BJ (cell line): ENCODE measurements at regions not wholly inside any gene's neighbourhood (a gene's known extent, or its start where the extent isn't known, plus 50 kb on each side); places are given as distances from the start of the nearest gene placed in this dataset.

Experiments used
- CTCF ChIA-PET: fragments of 350-600 bp; formaldehyde crosslinking; extraction: SDS; loops from one replicate; lab custom pipeline; 2021; ENCODE audit warnings: antibody characterized with exemption, inconsistent platforms; lab: Yijun Ruan, JAX
- POLR2A ChIA-PET: fragments of 300-600 bp; sonication (Branson Sonifier 250); formaldehyde crosslinking; extraction: SDS; loops from one replicate; lab custom pipeline; 2021; ENCODE audit warnings: antibody characterized with exemption; lab: Charles Lee
- DNase-seq: peaks from one replicate; pipeline ENCODE4 v3.0.0-alpha.2; 2011; ENCODE audit warnings: low read depth
- H3K27me3 ChIP-seq: 2 replicates; pipeline ENCODE4 v1.6.0; 2011; ENCODE audit warnings: low read length; ENCODE audit not compliant: control insufficient read depth, insufficient read depth
- H3K36me3 ChIP-seq: 2 replicates; pipeline ENCODE4 v1.5.1; 2011; ENCODE audit warnings: low read length; ENCODE audit not compliant: control insufficient read depth, insufficient read depth
- H3K4me3 ChIP-seq: 2 replicates; pipeline ENCODE4 v1.5.1; 2011; ENCODE audit warnings: low read depth, mild to moderate bottlenecking, control low read depth, low read length
- TF ChIP-seq, protein P1 (sequence below): IDR thresholded peaks from 2 replicates; pipeline ENCODE4 v1.5.1; 2011; ENCODE audit warnings: low read depth, mild to moderate bottlenecking, control low read depth, inconsistent platforms, low read length, moderate library complexity; ENCODE audit not compliant: insufficient read depth

DNA sequence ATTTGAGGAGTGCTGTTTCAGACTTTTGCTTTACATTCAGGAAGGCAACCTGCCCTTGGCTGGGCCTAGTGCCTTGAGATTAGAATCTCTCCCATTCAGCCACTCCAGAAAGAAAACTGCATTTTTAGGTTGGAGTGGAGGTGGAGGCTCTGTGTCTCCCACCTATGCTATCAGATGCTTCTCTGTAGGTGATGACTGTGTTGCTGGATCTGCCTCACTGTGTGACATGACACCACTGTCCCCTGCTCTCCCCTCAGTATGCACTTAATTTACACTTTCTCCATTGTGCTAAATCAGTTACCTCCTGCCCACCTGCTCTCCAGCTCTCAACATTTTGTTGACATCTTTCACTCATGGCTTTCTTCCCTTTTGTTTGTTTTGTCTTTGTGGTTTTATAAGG, 265.8 kb downstream of the TENT4A start:
- DNase-seq, result no peak
- ChIA-PET CTCF (no interaction called here), POLR2A (no interaction called here)
- TF ChIP-seq, protein P1, sequence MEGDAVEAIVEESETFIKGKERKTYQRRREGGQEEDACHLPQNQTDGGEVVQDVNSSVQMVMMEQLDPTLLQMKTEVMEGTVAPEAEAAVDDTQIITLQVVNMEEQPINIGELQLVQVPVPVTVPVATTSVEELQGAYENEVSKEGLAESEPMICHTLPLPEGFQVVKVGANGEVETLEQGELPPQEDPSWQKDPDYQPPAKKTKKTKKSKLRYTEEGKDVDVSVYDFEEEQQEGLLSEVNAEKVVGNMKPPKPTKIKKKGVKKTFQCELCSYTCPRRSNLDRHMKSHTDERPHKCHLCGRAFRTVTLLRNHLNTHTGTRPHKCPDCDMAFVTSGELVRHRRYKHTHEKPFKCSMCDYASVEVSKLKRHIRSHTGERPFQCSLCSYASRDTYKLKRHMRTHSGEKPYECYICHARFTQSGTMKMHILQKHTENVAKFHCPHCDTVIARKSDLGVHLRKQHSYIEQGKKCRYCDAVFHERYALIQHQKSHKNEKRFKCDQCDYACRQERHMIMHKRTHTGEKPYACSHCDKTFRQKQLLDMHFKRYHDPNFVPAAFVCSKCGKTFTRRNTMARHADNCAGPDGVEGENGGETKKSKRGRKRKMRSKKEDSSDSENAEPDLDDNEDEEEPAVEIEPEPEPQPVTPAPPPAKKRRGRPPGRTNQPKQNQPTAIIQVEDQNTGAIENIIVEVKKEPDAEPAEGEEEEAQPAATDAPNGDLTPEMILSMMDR, result no peak
- Histone ChIP-seq H3K36me3 (no peaks in the 10 kb centered on the region), H3K27me3 (no peaks in the 10 kb centered on the region), H3K4me3 (no peak overlapping the region)

DNA sequence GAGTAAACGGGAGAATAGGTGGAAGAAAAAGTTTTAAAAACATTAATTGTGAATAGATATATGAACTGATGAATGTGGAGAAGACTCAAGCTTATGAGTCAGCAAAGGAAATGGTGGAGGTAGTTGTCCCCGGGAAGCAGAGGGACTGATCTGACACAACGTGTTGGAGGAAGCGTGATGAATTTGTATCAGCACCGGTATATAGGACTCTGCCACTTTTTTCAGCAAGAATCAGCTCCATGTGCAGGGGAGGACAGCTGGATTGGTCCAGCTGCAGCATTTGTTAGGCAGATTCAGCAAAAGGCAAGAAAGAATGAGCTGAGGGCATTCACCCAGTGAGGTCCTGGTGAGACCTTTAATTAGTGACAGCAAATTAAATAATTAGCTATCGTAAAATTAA, 276.0 kb downstream of the TENT4A start:
- no peak for DNase-seq
- POLR2A ChIA-PET, result no interaction called here
- H3K27me3 ChIP-seq, result no peaks in the 10 kb centered on the region
- no peak overlapping the region for H3K4me3 ChIP-seq
- CTCF ChIA-PET, result no interaction called here
- TF ChIP-seq, protein P1, result no peak
- no peaks in the 10 kb centered on the region for H3K36me3 ChIP-seq

DNA sequence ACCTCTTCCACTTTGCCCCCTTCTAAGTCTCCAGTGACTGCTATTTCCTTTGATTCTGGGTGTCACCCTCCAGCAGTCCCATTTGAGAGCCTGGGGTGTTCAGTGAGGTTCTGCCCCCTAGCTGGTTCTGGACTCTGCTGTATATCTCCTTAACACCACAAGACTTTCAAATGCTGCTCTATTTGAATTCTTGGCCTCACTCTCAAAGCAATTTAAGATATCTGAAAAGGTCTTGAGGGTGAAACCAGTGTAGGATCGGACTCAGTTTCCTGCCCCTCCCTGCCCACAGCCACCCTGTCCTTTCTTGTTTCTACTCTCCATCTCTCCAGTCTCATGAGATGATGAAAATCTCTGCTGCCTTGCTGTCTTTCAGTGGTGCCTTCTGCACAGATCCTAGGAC, 280.9 kb downstream of the TENT4A start:
- Histone ChIP-seq H3K27me3 (no peaks in the 10 kb centered on the region), H3K4me3 (no peak overlapping the region), H3K36me3 (no peaks in the 10 kb centered on the region)
- ChIA-PET POLR2A (no interaction called here), CTCF (no interaction called here)
- TF ChIP-seq, protein P1, result no peak
- DNase-seq, result no peak

DNA sequence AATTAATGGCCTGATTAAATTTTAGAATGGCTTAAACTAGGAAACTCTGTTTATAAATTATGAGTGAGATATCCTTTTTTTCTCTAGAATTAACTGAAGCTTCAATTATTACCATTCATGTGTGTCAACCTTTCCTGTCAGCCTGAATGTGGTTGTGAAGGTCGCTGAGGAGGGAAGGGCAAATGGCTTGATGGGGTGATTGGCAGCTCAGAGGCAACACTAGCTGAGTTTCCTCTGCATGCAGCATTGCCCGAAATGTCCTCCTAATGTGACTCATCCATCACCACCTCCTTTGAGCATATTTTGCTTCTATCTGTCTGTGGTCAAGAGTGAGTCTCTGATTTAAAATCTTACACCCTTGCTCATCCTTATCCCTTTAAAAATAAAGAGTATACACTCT, 281.9 kb downstream of the TENT4A start:
- H3K27me3 ChIP-seq, result no peaks in the 10 kb centered on the region
- no peak for DNase-seq
- H3K36me3 ChIP-seq, result no peaks in the 10 kb centered on the region
- TF ChIP-seq, protein P1, result no peak
- H3K4me3 ChIP-seq, result no peak overlapping the region
- POLR2A ChIA-PET, result no interaction called here
- CTCF ChIA-PET, result no interaction called here

DNA sequence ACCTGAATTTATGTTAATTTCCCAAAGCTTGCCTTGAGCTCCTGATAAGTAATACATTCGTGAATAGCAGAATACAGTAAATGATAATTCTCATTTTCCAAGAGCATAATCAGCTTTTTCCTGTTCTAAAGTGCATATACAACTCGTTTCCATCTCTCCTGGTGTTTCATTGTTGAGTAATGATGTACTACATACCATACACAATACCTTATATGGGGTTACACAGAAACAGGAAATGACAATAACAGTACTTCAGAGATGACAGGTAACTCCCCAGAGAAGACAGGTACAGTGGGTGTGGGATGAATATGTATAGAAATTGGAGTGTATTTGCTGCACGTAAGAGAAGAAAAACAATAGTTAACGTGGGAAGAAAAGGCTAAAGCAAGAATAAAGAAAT, 287.1 kb downstream of the TENT4A start:
- CTCF ChIA-PET, result no interaction called here
- no peak for DNase-seq
- Histone ChIP-seq H3K4me3 (no peak overlapping the region), H3K27me3 (no peaks in the 10 kb centered on the region), H3K36me3 (no peaks in the 10 kb centered on the region)
- TF ChIP-seq, protein P1, result no peak
- POLR2A ChIA-PET, result no interaction called here
